ENCODE measurements at regions not wholly inside any gene's neighbourhood (a gene's known extent, or its start where the extent isn't known, plus 50 kb on each side); places are given as distances from the start of the nearest gene placed in this dataset.

- no peak for TF ChIP-seq POLR2A (IDR thresholded peaks at IDR 0.05)
- TF ChIP-seq CTCF (IDR thresholded peaks at IDR 0.05) = no peak
Measured at GRCh38 chr11:127624306-127624856, 623.8 kb upstream of the KIRREL3 start.

Data from uterus (tissue), 2 donors.